ENCODE measurements at regions not wholly inside any gene's neighbourhood (a gene's known extent, or its start where the extent isn't known, plus 50 kb on each side); places are given as distances from the start of the nearest gene placed in this dataset.

DNA sequence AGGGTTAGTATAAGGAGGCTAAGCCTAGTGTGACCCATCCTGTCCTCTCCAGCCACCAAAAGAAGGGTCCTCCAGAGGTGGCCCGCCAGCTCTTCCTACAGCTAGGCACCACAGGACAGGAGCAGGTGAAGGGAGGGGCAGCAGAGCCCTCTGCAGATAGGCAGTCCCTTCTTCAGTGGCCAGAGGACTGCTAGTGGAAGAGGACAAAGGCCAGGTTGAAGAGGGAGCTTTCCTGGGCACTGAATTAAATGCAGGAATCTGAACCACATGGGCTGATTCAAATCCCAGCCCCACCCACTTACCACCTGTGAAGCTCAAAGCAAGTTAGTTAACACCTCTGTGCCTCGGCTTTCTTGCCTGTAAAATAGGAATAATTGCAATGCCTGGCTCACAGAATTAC is 409.5 kb downstream of the NXPE2 start:
- ATAC-seq (replicated peaks in 1 of 4): no peak
- POLR2A ChIA-PET: no interaction called here

DNA sequence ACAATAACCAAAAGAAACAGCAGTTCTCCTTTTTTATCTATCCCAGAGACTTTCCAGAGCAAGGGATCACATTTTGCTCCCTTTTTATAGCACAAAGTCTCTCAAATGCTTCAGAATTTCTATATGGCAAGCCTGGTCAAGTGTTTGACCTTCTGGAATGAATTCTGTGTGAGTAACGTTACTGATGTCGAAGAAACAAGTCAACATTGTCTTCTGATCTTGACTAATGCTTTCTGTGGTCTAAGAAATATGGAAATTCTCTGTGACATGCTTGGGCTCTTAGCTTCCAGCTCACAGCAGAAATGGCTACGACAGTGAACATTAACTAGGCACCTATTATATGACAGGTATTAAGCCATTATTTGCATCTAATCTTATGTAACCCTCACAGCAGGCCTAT is 411.7 kb downstream of the CADM1 start:
- Histone ChIP-seq H3K9me3 (no peaks in the 10 kb centered on the region), H3K4me3 (ENCODE audit: control insufficient read depth in 1 of 2, extremely low read depth in 1 of 2, low read length in 1 of 2) (no peak overlapping the region), H3K27me3 (replicated peaks in 1 of 2; ENCODE audit: control insufficient read depth in 2 of 2, extremely low read depth in 1 of 2, insufficient read depth in 2 of 2, low read length in 1 of 2) (peaks cover 0 to 3% of the 10 kb centered on the region in 2 experiments), H3K4me1 (ENCODE audit: control insufficient read depth in 1 of 2, extremely low read depth in 1 of 2, insufficient read depth in 2 of 2, low read length in 2 of 2) (no peaks in the 10 kb centered on the region), H3K36me3 (ENCODE audit: control insufficient read depth in 2 of 2, extremely low read depth in 1 of 2, insufficient read depth in 1 of 2, low read length in 1 of 2) (no peaks in the 10 kb centered on the region), H3K27ac (ENCODE audit: low read length) (no peak overlapping the region)
- no peaks in the 10 kb centered on the region for H3K36me3 Mint-ChIP-seq
- no peak overlapping the region for H3K27ac Mint-ChIP-seq
- ChIA-PET CTCF (no interaction called here), POLR2A (no interaction called here)
- no peak for DNase-seq
- no peak for ATAC-seq (replicated peaks in 1 of 4)
- 54% methylated on average over 2 of the region's 3 CpGs for WGBS (ENCODE audit: insufficient coverage)
- H3K4me3 Mint-ChIP-seq: no peak overlapping the region
- H3K27me3 Mint-ChIP-seq: peaks cover 0 to 8% of the 10 kb centered on the region in 2 donors
- H3K9me3 Mint-ChIP-seq: peaks cover 0 to 3% (median 0%) of the 10 kb centered on the region in 3 donors
- no peaks in the 10 kb centered on the region for H3K4me1 Mint-ChIP-seq

More for the DNA sequence above, 409.5 kb downstream of the NXPE2 start:
- CTCF ChIA-PET: no interaction called here
- H3K4me3 Mint-ChIP-seq: no peak overlapping the region
- no peak overlapping the region for H3K27ac Mint-ChIP-seq
- H3K9me3 ChIP-seq: no peaks in the 10 kb centered on the region
- no peak overlapping the region for H3K27ac ChIP-seq (ENCODE audit: low read length)
- no peaks in the 10 kb centered on the region for H3K27me3 Mint-ChIP-seq
- H3K4me1 ChIP-seq (ENCODE audit: control insufficient read depth in 1 of 2, extremely low read depth in 1 of 2, insufficient read depth in 2 of 2, low read length in 2 of 2): no peaks in the 10 kb centered on the region
- H3K27me3 ChIP-seq (replicated peaks in 1 of 2; ENCODE audit: control insufficient read depth in 2 of 2, extremely low read depth in 1 of 2, insufficient read depth in 2 of 2, low read length in 1 of 2): peaks cover 0 to 10% of the 10 kb centered on the region in 2 experiments
- H3K4me3 ChIP-seq (ENCODE audit: control insufficient read depth in 1 of 2, extremely low read depth in 1 of 2, low read length in 1 of 2): no peak overlapping the region
- DNase-seq: no peak
- no peaks in the 10 kb centered on the region for H3K36me3 Mint-ChIP-seq
- no CpG with 5 or more reads among the region's 2 CpGs for WGBS (ENCODE audit: insufficient coverage)
- no peaks in the 10 kb centered on the region for H3K4me1 Mint-ChIP-seq
- H3K9me3 Mint-ChIP-seq: peaks cover 0 to 3% (median 0%) of the 10 kb centered on the region in 3 donors
- no peaks in the 10 kb centered on the region for H3K36me3 ChIP-seq (ENCODE audit: control insufficient read depth in 2 of 2, extremely low read depth in 1 of 2, insufficient read depth in 1 of 2, low read length in 1 of 2)

DNA sequence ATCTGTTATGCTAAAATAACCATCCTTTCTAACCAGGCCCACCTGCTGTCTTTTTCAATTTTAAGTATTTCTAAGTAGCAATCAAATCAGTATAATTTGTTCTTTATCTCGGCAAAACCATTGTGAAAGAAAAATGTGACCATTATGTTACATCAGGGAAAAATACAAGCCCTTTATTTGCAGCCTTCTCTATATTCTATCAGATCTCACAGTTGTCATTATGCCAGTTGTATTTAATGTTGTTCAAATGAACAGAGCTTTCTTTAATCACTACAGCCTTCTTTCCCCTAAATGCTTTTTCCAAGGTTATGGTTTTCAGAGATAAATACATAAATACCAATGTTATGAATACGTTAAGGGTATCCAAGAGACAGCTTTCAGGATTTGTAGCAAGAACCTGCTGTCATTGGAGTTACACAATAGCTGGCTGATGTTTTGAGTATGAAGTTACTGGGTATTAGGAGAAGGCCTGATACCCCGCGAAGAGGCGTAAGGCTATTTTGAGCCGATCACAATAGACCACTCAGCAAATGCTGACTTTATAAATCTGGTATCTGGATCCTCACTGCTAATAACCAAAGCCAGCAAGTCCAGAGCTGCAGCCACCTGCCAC is 406.3 kb downstream of the CADM1 start:
- no peaks in the 10 kb centered on the region for H3K4me1 ChIP-seq (ENCODE audit: control insufficient read depth in 1 of 2, extremely low read depth in 1 of 2, insufficient read depth in 2 of 2, low read length in 2 of 2)
- peaks cover 0 to 3% of the 10 kb centered on the region in 2 experiments for H3K27me3 ChIP-seq (replicated peaks in 1 of 2; ENCODE audit: control insufficient read depth in 2 of 2, extremely low read depth in 1 of 2, insufficient read depth in 2 of 2, low read length in 1 of 2)
- H3K9me3 ChIP-seq: no peaks in the 10 kb centered on the region
- Mint-ChIP-seq H3K27ac (no peak overlapping the region), H3K4me1 (no peaks in the 10 kb centered on the region), H3K27me3 (peaks cover 0 to 11% of the 10 kb centered on the region in 2 donors), H3K9me3 (no peaks in the 10 kb centered on the region), H3K4me3 (no peak overlapping the region), H3K36me3 (no peaks in the 10 kb centered on the region)
- H3K4me3 ChIP-seq (ENCODE audit: control insufficient read depth in 1 of 2, extremely low read depth in 1 of 2, low read length in 1 of 2): no peak overlapping the region
- ChIA-PET CTCF (no interaction called here), POLR2A (no interaction called here)
- no peaks in the 10 kb centered on the region for H3K36me3 ChIP-seq (ENCODE audit: control insufficient read depth in 2 of 2, extremely low read depth in 1 of 2, insufficient read depth in 1 of 2, low read length in 1 of 2)
- DNase-seq (no peak), ATAC-seq (replicated peaks in 1 of 4) (no peak)
- H3K27ac ChIP-seq (ENCODE audit: low read length): no peak overlapping the region
- WGBS (ENCODE audit: insufficient coverage): 77% methylated on average over 4 of the region's 6 CpGs

DNA sequence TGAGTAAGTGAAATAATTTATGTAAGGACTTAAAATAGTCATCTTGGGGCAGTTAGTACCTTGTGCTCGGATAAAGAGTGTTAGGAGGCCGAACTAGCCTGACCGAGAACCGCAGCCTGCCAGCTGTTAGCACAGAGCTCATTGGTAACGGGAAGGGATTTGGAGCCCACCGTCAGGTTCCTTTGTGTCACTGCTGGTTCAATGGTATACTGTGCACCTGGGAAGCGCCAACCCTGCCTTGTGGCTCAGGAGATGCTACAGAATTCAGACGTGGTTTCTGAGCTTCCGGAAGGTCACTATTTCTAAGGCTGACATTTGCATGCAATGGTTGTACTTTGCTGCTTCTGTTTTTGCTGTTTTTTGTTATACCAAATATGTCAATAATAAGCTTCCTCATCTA is 403.5 kb downstream of the CADM1 start:
- H3K4me3 Mint-ChIP-seq: no peak overlapping the region
- no peaks in the 10 kb centered on the region for H3K36me3 Mint-ChIP-seq
- ChIA-PET POLR2A (no interaction called here), CTCF (no interaction called here)
- Histone ChIP-seq H3K4me3 (ENCODE audit: control insufficient read depth in 1 of 2, extremely low read depth in 1 of 2, low read length in 1 of 2) (no peak overlapping the region), H3K27me3 (replicated peaks in 1 of 2; ENCODE audit: control insufficient read depth in 2 of 2, extremely low read depth in 1 of 2, insufficient read depth in 2 of 2, low read length in 1 of 2) (peaks cover 0 to 7% of the 10 kb centered on the region in 2 experiments), H3K9me3 (no peaks in the 10 kb centered on the region), H3K27ac (ENCODE audit: low read length) (no peak overlapping the region), H3K4me1 (ENCODE audit: control insufficient read depth in 1 of 2, extremely low read depth in 1 of 2, insufficient read depth in 2 of 2, low read length in 2 of 2) (no peaks in the 10 kb centered on the region), H3K36me3 (ENCODE audit: control insufficient read depth in 2 of 2, extremely low read depth in 1 of 2, insufficient read depth in 1 of 2, low read length in 1 of 2) (no peaks in the 10 kb centered on the region)
- no peak for DNase-seq
- no peaks in the 10 kb centered on the region for H3K4me1 Mint-ChIP-seq
- H3K27me3 Mint-ChIP-seq: peaks cover 0 to 8% of the 10 kb centered on the region in 2 donors
- ATAC-seq (replicated peaks in 1 of 4): no peak
- no peaks in the 10 kb centered on the region for H3K9me3 Mint-ChIP-seq
- WGBS (ENCODE audit: insufficient coverage): 86% methylated on average over 6 of the region's 9 CpGs
- H3K27ac Mint-ChIP-seq: no peak overlapping the region

DNA sequence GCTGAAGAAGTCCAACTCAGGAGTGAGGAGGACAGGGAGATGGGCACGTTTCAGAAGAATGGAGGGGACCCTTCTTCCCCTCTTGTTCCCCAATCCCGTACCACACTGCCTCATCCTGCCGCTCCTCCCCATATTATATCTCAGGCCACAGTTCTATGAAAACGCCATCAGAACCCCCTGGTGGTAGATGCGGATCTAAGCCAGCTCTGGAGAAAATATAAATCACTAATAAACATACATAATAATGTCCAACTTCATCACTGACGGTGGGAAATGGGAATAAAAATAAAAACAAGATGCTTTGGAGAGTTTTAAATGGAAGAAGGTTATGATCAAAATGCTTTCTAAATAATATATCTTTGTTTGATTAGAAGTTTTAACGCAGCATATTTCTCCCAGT is 400.3 kb downstream of the CADM1 start:
- no peak overlapping the region for H3K27ac ChIP-seq (ENCODE audit: low read length)
- no CpG with 5 or more reads among the region's 7 CpGs for WGBS (ENCODE audit: insufficient coverage)
- no peak overlapping the region for H3K4me3 ChIP-seq (ENCODE audit: control insufficient read depth in 1 of 2, extremely low read depth in 1 of 2, low read length in 1 of 2)
- no peaks in the 10 kb centered on the region for H3K36me3 ChIP-seq (ENCODE audit: control insufficient read depth in 2 of 2, extremely low read depth in 1 of 2, insufficient read depth in 1 of 2, low read length in 1 of 2)
- Mint-ChIP-seq H3K36me3 (no peaks in the 10 kb centered on the region), H3K9me3 (peaks cover 0 to 4% (median 0%) of the 10 kb centered on the region in 3 donors), H3K4me3 (no peak overlapping the region), H3K27ac (no peak overlapping the region), H3K27me3 (peaks cover 0 to 10% of the 10 kb centered on the region in 2 donors), H3K4me1 (no peaks in the 10 kb centered on the region)
- no peaks in the 10 kb centered on the region for H3K9me3 ChIP-seq
- ATAC-seq (replicated peaks in 1 of 4) (no peak), DNase-seq (no peak)
- no peaks in the 10 kb centered on the region for H3K4me1 ChIP-seq (ENCODE audit: control insufficient read depth in 1 of 2, extremely low read depth in 1 of 2, insufficient read depth in 2 of 2, low read length in 2 of 2)
- POLR2A ChIA-PET: no interaction called here
- H3K27me3 ChIP-seq (replicated peaks in 1 of 2; ENCODE audit: control insufficient read depth in 2 of 2, extremely low read depth in 1 of 2, insufficient read depth in 2 of 2, low read length in 1 of 2): peaks cover 0 to 7% of the 10 kb centered on the region in 2 experiments
- CTCF ChIA-PET: no interaction called here

DNA sequence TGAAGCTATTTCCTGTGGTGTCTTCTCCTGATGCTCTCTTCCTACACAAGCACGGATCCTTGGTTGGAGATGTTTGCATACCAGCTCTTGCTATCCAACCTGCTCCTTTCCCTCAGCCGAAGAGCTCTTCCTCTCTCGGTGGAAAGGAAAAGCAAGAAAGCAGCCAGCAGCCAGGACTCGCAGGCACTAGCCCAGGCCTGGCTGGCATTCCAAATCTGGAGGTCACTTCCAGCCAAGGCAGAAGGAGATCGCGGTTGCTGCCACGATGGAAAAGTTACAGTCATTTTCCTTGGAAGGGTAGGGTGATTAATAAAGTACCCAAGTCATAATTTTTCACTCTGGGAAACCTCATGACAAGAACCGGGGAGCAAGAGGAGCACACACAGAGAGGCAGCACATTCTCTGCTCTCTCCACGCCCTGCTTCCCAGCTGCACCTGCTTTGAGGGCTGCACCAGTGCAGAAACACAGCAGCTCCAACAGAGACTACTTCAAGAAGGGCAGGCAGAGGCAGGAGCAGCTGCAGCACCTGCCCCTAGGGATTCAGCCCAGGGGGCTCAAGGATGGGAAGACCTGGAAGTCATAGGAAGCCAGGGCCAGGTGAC is 399.3 kb downstream of the CADM1 start:
- peaks cover 0 to 10% of the 10 kb centered on the region in 2 donors for H3K27me3 Mint-ChIP-seq
- no peak overlapping the region for H3K4me3 Mint-ChIP-seq
- no peaks in the 10 kb centered on the region for H3K4me1 Mint-ChIP-seq
- POLR2A ChIA-PET: no interaction called here
- Histone ChIP-seq H3K9me3 (no peaks in the 10 kb centered on the region), H3K4me1 (ENCODE audit: control insufficient read depth in 1 of 2, extremely low read depth in 1 of 2, insufficient read depth in 2 of 2, low read length in 2 of 2) (no peaks in the 10 kb centered on the region), H3K27me3 (replicated peaks in 1 of 2; ENCODE audit: control insufficient read depth in 2 of 2, extremely low read depth in 1 of 2, insufficient read depth in 2 of 2, low read length in 1 of 2) (peaks cover 0 to 7% of the 10 kb centered on the region in 2 experiments), H3K27ac (ENCODE audit: low read length) (no peak overlapping the region), H3K36me3 (ENCODE audit: control insufficient read depth in 2 of 2, extremely low read depth in 1 of 2, insufficient read depth in 1 of 2, low read length in 1 of 2) (no peaks in the 10 kb centered on the region), H3K4me3 (ENCODE audit: control insufficient read depth in 1 of 2, extremely low read depth in 1 of 2, low read length in 1 of 2) (no peak overlapping the region)
- H3K27ac Mint-ChIP-seq: no peak overlapping the region
- DNase-seq (no peak), ATAC-seq (replicated peaks in 1 of 4) (no peak)
- 71% methylated on average over 5 of the region's 9 CpGs for WGBS (ENCODE audit: insufficient coverage)
- CTCF ChIA-PET: no interaction called here
- no peaks in the 10 kb centered on the region for H3K36me3 Mint-ChIP-seq
- peaks cover 0 to 4% (median 0%) of the 10 kb centered on the region in 3 donors for H3K9me3 Mint-ChIP-seq

All from T-cell (primary cell).